BJ (cell line): ENCODE measurements at regions not wholly inside any gene's neighbourhood (a gene's known extent, or its start where the extent isn't known, plus 50 kb on each side); places are given as distances from the start of the nearest gene placed in this dataset.
"Not testable (repeated sequence)": the region's sequence is repeated elsewhere in the genome, so short reads cannot be mapped to it uniquely, and the experiment has no call there.

Source experiments
- CTCF ChIA-PET: fragments of 350-600 bp; formaldehyde crosslinking; extraction: SDS; loops from one replicate; lab custom pipeline; 2021; ENCODE audit warnings: antibody characterized with exemption, inconsistent platforms; lab: Yijun Ruan, JAX
- POLR2A ChIA-PET: fragments of 300-600 bp; sonication (Branson Sonifier 250); formaldehyde crosslinking; extraction: SDS; loops from one replicate; lab custom pipeline; 2021; ENCODE audit warnings: antibody characterized with exemption; lab: Charles Lee
- DNase-seq: peaks from one replicate; pipeline ENCODE4 v3.0.0-alpha.2; 2011; ENCODE audit warnings: low read depth
- H3K27me3 ChIP-seq: 2 replicates; pipeline ENCODE4 v1.6.0; 2011; ENCODE audit warnings: low read length; ENCODE audit not compliant: control insufficient read depth, insufficient read depth
- H3K36me3 ChIP-seq: 2 replicates; pipeline ENCODE4 v1.5.1; 2011; ENCODE audit warnings: low read length; ENCODE audit not compliant: control insufficient read depth, insufficient read depth
- H3K4me3 ChIP-seq: 2 replicates; pipeline ENCODE4 v1.5.1; 2011; ENCODE audit warnings: low read depth, mild to moderate bottlenecking, control low read depth, low read length
- CTCF ChIP-seq: IDR thresholded peaks from 2 replicates; pipeline ENCODE4 v1.5.1; 2011; ENCODE audit warnings: low read depth, mild to moderate bottlenecking, control low read depth, inconsistent platforms, low read length, moderate library complexity; ENCODE audit not compliant: insufficient read depth

- H3K27me3 ChIP-seq, result no peaks in the 10 kb centered on the region
- ChIA-PET CTCF (no interaction called here), POLR2A (no interaction called here)
- no peak for DNase-seq
- TF ChIP-seq CTCF, result no peak
- H3K36me3 ChIP-seq, result no peaks in the 10 kb centered on the region
- no peak overlapping the region for H3K4me3 ChIP-seq
Measured at GRCh38 chrY:7781501-7781900, 869.9 kb upstream of the AMELY start.

GRCh38 chrY:7775436-7775835 is 863.9 kb upstream of the AMELY start:
- H3K4me3 ChIP-seq, CTCF ChIA-PET, H3K27me3 ChIP-seq, H3K36me3 ChIP-seq, POLR2A ChIA-PET, DNase-seq: not testable (repeated sequence)

GRCh38 chrY:7771771-7772170 is 860.2 kb upstream of the AMELY start:
- H3K27me3 ChIP-seq, result no peaks in the 10 kb centered on the region
- CTCF ChIA-PET, result no interaction called here
- TF ChIP-seq CTCF, result no peak
- POLR2A ChIA-PET, result no interaction called here
- no peaks in the 10 kb centered on the region for H3K36me3 ChIP-seq
- no peak overlapping the region for H3K4me3 ChIP-seq
- no peak for DNase-seq

GRCh38 chrY:7769790-7770375 is 858.3 kb upstream of the AMELY start:
- TF ChIP-seq CTCF, result no peak
- CTCF ChIA-PET, result no interaction called here

GRCh38 chrY:7768901-7769300 is 857.3 kb upstream of the AMELY start:
- no peak for DNase-seq
- no peak for TF ChIP-seq CTCF
- Histone ChIP-seq H3K4me3 (no peak overlapping the region), H3K36me3 (no peaks in the 10 kb centered on the region), H3K27me3 (no peaks in the 10 kb centered on the region)
- CTCF ChIA-PET, result no interaction called here
- POLR2A ChIA-PET, result no interaction called here

More at GRCh38 chrY:7769790-7770375, 858.3 kb upstream of the AMELY start:
- no peak overlapping the region for H3K4me3 ChIP-seq
- H3K36me3 ChIP-seq, result no peaks in the 10 kb centered on the region
- H3K27me3 ChIP-seq, result no peaks in the 10 kb centered on the region
- DNase-seq, result no peak
- POLR2A ChIA-PET, result no interaction called here

- ChIA-PET POLR2A (no interaction called here), CTCF (no interaction called here)
- H3K4me3 ChIP-seq, result no peak overlapping the region
- H3K27me3 ChIP-seq, result no peaks in the 10 kb centered on the region
- DNase-seq, result no peak
- no peaks in the 10 kb centered on the region for H3K36me3 ChIP-seq
- no peak for TF ChIP-seq CTCF
Measured at GRCh38 chrY:7753711-7754110, 842.2 kb upstream of the AMELY start.
